HepG2 (cell line): ENCODE measurements at regions not wholly inside any gene's neighbourhood (a gene's known extent, or its start where the extent isn't known, plus 50 kb on each side); places are given as distances from the start of the nearest gene placed in this dataset.

Experiments
- CAMTA2 ChIP-seq: sonication (generic); formaldehyde crosslinking; IDR thresholded peaks from 2 replicates; pipeline ENCODE4 v1.4.0; 2020; ENCODE audit warnings: mild to moderate bottlenecking, missing genetic modification reagents, borderline replicate concordance
- EHMT2 ChIP-seq: fragments of 200-600 bp; sonication (generic); IDR thresholded peaks from 2 replicates; pipeline ENCODE4 v1.7.0; 2017; ENCODE audit warnings: antibody characterized with exemption, low read depth, low read length, borderline replicate concordance
- ELK4 ChIP-seq: sonication (generic); formaldehyde crosslinking; IDR thresholded peaks from 2 replicates; pipeline ENCODE4 v1.9.0; 2021; ENCODE audit warnings: missing genetic modification reagents, borderline replicate concordance
- GATAD2A ChIP-seq: IDR thresholded peaks from 2 replicates; pipeline ENCODE4 v1.6.1; 2016
- HOMEZ ChIP-seq: IDR thresholded peaks from 2 replicates; pipeline ENCODE4 v1.6.1; 2016; ENCODE audit warnings: low read depth
- JARID2 ChIP-seq: sonication (generic); formaldehyde crosslinking; IDR thresholded peaks from 2 replicates; pipeline ENCODE4 v1.8.1; 2023; ENCODE audit warnings: missing genetic modification reagents, inconsistent platforms; ENCODE audit not compliant: insufficient replicate concordance
- KIAA2018 ChIP-seq: sonication (generic); formaldehyde crosslinking; IDR thresholded peaks from 2 replicates; pipeline ENCODE4 v1.5.0; 2020; ENCODE audit warnings: mild to moderate bottlenecking, missing genetic modification reagents, borderline replicate concordance
- NFYC ChIP-seq: IDR thresholded peaks from 2 replicates; pipeline ENCODE4 v1.6.1; 2016; ENCODE audit warnings: missing genetic modification reagents, missing compliant biosample characterization
- PRMT3 ChIP-seq: sonication (generic); formaldehyde crosslinking; IDR thresholded peaks from 2 replicates; pipeline ENCODE4 v1.8.1; 2022; ENCODE audit warnings: low read depth, mild to moderate bottlenecking, moderate library complexity, missing genetic modification reagents, borderline replicate concordance
- RAD51 ChIP-seq: fragments of 450-650 bp; IDR thresholded peaks from 2 replicates; pipeline ENCODE4 v1.6.1; 2016; ENCODE audit warnings: borderline replicate concordance
- SOX13 ChIP-seq, 3 experiments: fragments of 450-650 bp in 1 of 3; sonication (generic) in 1 of 3; formaldehyde crosslinking in 1 of 3; IDR thresholded peaks in 2 of 3; conservative IDR thresholded peaks in 1 of 3; 2 replicates each; pipeline versions ENCODE4 v1.5.0 to v1.6.1; 2016 to 2020; ENCODE audit warnings: antibody characterized with exemption in 1 of 3, mild to moderate bottlenecking in 1 of 3, missing compliant biosample characterization in 1 of 3, missing genetic modification reagents in 1 of 3, moderate library complexity in 1 of 3
- ZC3H13 ChIP-seq: sonication (generic); formaldehyde crosslinking; IDR thresholded peaks from 2 replicates; pipeline ENCODE4 v1.8.1; 2023; ENCODE audit warnings: mild to moderate bottlenecking, missing genetic modification reagents, moderate library complexity
- ZFYVE20 ChIP-seq: sonication (generic); formaldehyde crosslinking; IDR thresholded peaks from 2 replicates; pipeline ENCODE4 v1.8.0; 2023; ENCODE audit warnings: low read depth, mild to moderate bottlenecking, moderate library complexity, missing genetic modification reagents, borderline replicate concordance
- ZNF512 ChIP-seq: sonication (generic); formaldehyde crosslinking; IDR thresholded peaks from 2 replicates; pipeline ENCODE4 v1.4.0; 2020; ENCODE audit warnings: mild to moderate bottlenecking, missing genetic modification reagents
- ZNF75D ChIP-seq: sonication (generic); formaldehyde crosslinking; IDR thresholded peaks from 2 replicates; pipeline ENCODE4 v1.8.1; 2023; ENCODE audit warnings: missing genetic modification reagents, mild to moderate bottlenecking, borderline replicate concordance

- no peak for TF ChIP-seq CAMTA2 (CRISPR knock-in tag)
- TF ChIP-seq SOX13 (IDR thresholded peaks at IDR 0.05): no peak
- peak in 1 of 2 experiments; percentile 78; a peak in 2 of 4 replicates for TF ChIP-seq SOX13 (CRISPR knock-in tag; conservative IDR thresholded peaks at IDR 0.05 in 1 of 2, IDR thresholded peaks at IDR 0.05 in 1 of 2)
- no peak for TF ChIP-seq ZC3H13 (CRISPR knock-in tag)
- TF ChIP-seq PRMT3 (CRISPR knock-in tag): no peak
- no peak for TF ChIP-seq KIAA2018 (CRISPR knock-in tag)
- TF ChIP-seq GATAD2A (CRISPR knock-in tag): no peak; the same call in 1 of the 2 replicates
- TF ChIP-seq RAD51: no peak
- TF ChIP-seq ZNF75D (CRISPR knock-in tag): no peak
- no peak for TF ChIP-seq ZNF512 (CRISPR knock-in tag)
- TF ChIP-seq JARID2 (CRISPR knock-in tag): no peak
- no peak for TF ChIP-seq NFYC
- TF ChIP-seq ZFYVE20 (CRISPR knock-in tag): no peak
- no peak for TF ChIP-seq ELK4 (CRISPR knock-in tag)
- TF ChIP-seq HOMEZ (CRISPR knock-in tag): 0 out of 2 replicates have a peak, but pooled peaks have one; percentile 0
- no peak for TF ChIP-seq EHMT2
Observed at GRCh38 chr2:41827354-41827971, 220.4 kb upstream of the PKDCC start (continued).
